Uterus (tissue), 2 donors: ENCODE measurements at regions not wholly inside any gene's neighbourhood (a gene's known extent, or its start where the extent isn't known, plus 50 kb on each side); places are given as distances from the start of the nearest gene placed in this dataset.

ENCODE experiments used
- POLR2A ChIP-seq, 2 donors: fragments of 450-650 bp; IDR thresholded peaks; one replicate each; pipeline ENCODE4 v1.6.1; 2016; ENCODE audit warnings: antibody characterized with exemption in 2 of 2, mild to moderate bottlenecking in 1 of 2, moderate library complexity in 1 of 2
- TF ChIP-seq, protein P1 (sequence below), 4 experiments: fragments of 200-600 bp in 2 of 4; fragments of 450-650 bp in 2 of 4; sonication (generic) in 2 of 4; IDR thresholded peaks; one replicate each; pipeline ENCODE4 v1.5.1; 2016 to 2019; ENCODE audit warnings: antibody characterized with exemption in 4 of 4, mild to moderate bottlenecking in 2 of 4, moderate library complexity in 1 of 4

DNA sequence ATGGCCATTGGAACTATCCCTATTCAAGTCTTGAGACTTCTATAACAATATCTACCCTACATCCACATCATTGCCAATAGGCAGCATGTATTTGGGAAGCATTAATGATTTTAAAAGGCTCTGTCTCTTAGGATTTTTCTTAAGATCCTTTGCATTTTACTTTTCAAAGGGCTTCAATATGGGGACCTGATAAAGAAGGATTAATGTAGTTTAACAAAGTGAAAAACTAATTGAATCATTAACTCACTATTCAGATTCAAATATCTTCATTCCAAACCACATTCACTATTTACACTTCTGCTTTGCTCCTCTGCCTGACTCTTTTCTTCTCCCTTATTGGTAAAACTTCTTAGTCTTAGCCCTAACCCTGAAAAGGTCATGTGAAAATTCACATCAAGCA, 333.0 kb downstream of the EPHA7 start:
- TF ChIP-seq, protein P1, sequence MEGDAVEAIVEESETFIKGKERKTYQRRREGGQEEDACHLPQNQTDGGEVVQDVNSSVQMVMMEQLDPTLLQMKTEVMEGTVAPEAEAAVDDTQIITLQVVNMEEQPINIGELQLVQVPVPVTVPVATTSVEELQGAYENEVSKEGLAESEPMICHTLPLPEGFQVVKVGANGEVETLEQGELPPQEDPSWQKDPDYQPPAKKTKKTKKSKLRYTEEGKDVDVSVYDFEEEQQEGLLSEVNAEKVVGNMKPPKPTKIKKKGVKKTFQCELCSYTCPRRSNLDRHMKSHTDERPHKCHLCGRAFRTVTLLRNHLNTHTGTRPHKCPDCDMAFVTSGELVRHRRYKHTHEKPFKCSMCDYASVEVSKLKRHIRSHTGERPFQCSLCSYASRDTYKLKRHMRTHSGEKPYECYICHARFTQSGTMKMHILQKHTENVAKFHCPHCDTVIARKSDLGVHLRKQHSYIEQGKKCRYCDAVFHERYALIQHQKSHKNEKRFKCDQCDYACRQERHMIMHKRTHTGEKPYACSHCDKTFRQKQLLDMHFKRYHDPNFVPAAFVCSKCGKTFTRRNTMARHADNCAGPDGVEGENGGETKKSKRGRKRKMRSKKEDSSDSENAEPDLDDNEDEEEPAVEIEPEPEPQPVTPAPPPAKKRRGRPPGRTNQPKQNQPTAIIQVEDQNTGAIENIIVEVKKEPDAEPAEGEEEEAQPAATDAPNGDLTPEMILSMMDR (IDR thresholded peaks at IDR 0.05), result no peak
- TF ChIP-seq POLR2A (IDR thresholded peaks at IDR 0.05), result no peak
